HG03108 (cell line): ENCODE measurements at regions not wholly inside any gene's neighbourhood (a gene's known extent, or its start where the extent isn't known, plus 50 kb on each side); places are given as distances from the start of the nearest gene placed in this dataset.
"Not testable (repeated sequence)": the region's sequence is repeated elsewhere in the genome, so short reads cannot be mapped to it uniquely, and the experiment has no call there.

ENCODE experiments used
- ATAC-seq: cut with Tn5 transposase; IDR thresholded peaks from one replicate; pipeline ENCODE4 v1.9.1; 2021; ENCODE audit warnings: moderate library complexity; ENCODE audit not compliant: unreplicated experiment

DNA sequence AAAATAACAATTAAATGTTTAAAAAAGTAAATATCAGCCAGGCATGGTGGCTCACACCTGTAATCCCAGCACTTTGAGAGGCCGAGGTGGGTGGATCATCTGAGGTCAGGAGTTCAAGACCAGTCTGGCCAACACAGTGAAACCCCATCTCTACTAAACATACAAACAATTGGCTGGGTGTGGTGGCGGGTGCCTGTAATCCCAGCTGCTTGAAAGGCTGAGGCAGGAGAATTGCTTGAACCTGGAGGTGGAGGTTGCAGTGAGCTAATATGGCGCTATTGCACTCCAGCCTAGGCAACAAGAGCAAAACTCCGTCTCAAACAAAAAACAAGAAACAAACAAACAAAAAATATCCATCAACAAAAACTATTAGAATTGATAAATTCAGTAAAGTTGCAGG lies 77.5 kb downstream of the SNX5 start:
- ATAC-seq = not testable (repeated sequence)

DNA sequence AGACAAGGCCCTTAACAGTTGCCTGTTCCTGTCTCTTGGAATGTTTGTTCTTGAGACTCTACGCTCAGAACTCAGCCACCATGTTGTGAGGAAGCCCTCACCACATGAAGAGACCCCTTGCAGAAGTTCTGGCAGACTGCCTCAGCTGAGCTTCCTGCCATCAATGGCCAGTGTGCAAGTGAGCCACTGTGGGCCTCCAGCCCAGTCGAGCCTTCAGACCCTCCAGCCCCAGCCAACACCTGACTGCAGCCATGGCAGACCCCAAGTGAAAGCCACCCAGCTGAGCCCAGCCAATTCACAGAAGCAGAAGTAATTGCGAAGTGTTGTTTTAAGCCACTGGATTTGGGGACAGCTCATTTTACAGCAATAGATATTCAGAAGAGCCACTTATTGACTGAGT lies 78.3 kb downstream of the SNX5 start:
- ATAC-seq = no peak

DNA sequence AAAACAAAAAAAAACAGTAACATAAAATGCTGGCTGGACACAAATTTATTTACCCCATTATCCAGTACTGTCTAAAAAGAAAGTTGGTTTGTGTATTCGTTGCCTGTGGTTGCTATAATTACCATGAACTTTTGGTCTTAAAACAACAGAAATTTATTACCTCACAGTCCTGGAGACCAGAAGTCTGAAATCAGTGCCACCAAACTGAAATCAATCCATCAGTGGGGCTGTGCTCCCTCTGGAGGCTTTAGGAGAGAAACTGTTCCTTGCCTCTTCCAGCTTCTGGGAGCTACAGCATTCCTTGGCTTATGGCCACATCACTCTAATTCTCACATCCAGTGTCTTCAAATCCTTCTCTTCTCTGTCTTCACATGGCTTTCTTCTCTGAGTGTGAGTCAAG lies 79.4 kb downstream of the SNX5 start:
- ATAC-seq = no peak

DNA sequence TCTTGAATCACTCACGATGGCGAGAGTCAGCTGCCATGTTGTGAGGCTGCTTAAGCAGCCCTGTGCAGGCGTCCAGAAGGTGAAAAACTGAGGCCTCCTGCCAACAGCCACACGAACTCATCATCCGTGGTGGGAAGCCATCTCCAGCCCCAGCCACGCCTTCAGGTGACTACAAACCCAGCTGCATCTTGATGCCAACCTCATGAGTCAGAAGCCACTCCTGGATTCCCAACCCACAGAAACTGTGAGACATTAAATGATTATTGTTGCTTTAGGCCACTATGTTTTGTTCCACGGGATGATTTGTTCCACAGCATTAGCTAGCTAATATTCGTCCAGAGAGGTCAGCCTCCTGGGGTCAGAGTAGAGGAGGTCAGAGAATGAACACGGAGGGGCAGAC lies 80.5 kb downstream of the SNX5 start:
- ATAC-seq = no peak

DNA sequence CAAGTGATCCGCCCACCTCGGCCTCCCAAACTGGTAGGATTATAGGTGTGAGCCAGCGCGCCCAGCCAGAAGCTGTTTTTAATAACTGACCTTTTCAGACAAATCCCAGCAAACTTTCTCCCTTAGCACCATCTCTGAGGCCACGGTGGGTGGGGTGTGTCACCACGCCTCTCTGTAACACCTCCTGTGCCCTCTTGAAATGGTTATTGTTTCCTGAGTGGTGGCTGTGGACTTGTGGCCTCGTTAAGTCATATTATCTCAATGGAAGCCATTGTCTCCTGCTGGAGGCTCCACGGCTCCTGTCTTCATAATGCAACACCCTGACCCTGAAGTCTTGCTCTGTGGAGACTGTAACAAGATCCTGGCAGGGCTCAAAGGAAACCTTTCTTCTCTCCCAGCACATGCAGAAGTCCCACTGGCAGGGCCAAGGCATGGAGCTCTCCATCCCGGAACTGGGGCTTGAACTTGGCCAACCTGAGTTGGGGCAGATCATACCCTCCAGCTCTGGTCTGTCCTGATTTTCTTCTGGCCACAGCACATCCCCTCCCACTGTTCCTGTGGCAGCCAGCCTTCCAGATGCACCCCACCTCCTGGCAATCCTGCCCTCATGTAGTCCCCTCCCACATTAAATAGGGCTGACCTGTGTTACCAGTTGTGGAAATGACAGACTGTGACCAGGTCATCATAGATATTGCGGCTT lies 81.1 kb downstream of the SNX5 start:
- no peak for ATAC-seq

DNA sequence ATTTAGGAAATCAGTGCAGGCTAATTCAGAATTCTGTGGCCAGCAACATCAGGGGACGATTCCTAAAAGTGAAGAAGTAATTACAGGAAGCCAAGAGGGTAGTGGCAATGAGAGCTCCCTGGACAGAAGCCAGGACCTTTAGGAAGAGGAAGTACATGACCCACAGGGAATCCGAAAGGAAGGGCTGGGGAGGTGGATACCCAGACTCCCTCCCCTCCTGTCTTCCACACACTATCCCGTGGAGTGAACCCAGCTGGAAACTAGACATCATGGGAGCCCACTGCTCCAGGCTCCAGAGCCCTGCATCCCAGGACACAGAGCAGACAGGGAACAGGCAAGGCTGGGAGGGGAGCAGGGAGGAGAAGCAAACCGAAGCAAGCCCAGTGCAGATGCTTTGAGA lies 83.0 kb downstream of the SNX5 start:
- ATAC-seq = no peak

DNA sequence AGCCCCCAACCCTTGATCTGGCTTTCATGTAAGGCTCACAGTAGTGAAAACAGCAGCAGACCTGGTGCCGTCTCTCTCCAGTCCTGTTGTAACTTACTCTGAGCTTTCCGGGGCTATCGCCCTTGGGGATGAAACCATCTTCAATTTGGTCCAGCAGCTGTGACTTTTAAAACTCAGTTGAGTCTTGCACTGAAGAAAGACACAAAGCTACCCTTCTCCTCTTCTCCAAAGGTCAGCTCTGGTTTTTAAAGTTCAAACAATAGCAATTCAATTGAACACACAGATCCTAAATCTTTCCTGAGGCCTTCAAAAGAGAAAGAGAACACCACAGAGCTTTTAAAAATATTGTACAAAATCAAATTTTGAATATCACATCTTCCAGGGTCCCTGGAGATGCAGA lies 83.5 kb downstream of the SNX5 start:
- ATAC-seq = no peak

DNA sequence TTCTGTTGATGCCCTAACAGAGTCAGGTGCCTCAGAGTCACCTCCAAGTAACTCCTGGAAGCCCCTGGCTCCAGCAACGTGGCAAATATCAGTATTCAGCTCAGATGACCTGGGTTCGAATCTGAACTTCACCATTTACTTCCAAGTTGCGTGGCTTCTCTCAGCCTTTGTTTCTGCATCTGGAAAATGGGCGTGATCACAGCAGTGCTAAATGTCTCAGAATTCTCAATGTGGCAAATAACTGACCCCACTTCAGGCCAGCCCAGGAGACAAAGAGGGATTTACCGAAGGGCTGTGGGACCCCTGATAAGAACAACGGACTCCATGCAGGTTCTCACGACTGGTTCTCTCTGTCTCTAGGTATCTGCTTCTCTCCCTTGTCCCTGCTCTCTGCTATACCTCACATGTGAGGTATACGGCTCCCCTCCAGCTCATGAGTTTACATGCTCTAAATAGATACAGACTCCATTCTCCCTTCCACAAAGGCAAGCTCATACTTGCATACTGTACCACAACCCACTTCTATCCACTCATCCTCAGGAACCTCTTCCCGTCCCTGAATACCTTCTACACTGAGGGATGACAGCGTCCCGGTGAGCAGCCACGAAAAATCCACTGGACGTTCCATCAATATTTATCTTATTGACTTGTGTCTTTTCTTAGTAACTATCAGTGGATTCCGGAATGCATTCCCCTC lies 84.1 kb downstream of the SNX5 start:
- no peak for ATAC-seq

DNA sequence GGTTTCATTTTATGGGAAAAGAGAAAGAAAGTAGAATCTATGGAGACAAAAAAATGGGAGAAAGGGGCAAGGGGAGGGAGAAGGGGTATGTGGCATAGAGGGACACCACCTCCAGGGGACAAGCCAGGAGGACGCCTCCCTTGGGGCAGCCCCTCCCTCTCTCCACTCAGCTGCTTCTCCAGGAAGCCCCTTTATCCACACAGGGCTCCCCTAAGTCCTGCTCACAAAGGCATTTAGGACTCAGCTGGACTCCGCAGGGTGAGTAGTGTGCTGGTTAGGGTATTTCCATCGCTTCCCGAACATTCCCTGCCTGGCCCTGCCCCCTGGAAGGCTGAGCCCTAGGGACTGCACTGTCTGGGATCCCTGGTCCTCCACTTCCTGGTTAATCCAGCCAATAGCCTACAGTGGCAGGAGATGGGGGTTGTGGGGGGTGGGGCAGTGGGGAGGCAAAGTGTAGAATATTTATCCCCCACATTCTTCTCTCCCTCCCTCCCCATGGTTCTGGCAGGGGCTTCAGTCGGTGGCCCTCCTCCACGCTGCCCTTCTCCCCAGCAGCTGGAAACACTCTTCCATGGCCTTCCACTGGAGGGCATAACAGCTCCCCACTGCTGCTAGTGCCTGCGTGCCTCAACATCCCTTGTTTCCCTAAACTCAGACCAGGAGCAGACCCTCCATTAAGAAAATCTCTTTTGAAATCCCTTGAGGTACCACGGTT lies 84.8 kb downstream of the SNX5 start:
- no peak for ATAC-seq

DNA sequence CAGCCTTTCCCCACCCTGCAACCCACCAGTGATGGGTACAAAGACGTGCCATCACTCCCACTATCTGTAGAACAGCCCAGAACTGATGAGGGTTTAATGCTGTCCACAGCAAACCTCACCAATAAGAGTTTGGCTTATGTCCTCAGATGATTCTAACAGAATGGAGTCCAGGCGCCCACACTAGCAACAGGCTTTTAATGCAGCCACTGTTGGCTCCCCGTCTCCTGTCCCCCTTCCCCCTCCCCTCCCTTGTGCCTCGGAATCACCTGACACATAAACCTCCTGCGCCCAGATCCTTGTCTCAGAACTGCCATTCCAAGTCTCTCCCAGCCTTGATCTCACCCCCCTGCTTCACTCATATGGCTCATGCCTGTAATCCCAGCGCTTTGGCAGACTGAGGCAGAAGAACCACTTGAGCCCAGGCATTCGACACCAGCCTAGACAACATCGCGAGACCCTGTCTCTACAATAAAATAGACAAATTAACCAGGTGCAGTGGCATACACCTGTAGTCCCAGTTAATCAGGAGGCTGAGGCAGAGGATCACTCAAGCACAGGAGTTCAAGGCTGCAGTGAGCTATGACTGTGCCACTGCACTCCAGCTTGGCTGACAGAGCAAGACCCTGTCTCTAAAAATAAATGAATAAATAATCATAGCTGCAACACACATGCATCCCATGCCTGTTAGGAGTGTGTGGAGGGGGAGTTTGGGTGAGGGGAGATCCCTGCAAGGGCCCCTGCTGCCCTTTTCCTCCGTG lies 85.6 kb downstream of the SNX5 start:
- no peak for ATAC-seq

DNA sequence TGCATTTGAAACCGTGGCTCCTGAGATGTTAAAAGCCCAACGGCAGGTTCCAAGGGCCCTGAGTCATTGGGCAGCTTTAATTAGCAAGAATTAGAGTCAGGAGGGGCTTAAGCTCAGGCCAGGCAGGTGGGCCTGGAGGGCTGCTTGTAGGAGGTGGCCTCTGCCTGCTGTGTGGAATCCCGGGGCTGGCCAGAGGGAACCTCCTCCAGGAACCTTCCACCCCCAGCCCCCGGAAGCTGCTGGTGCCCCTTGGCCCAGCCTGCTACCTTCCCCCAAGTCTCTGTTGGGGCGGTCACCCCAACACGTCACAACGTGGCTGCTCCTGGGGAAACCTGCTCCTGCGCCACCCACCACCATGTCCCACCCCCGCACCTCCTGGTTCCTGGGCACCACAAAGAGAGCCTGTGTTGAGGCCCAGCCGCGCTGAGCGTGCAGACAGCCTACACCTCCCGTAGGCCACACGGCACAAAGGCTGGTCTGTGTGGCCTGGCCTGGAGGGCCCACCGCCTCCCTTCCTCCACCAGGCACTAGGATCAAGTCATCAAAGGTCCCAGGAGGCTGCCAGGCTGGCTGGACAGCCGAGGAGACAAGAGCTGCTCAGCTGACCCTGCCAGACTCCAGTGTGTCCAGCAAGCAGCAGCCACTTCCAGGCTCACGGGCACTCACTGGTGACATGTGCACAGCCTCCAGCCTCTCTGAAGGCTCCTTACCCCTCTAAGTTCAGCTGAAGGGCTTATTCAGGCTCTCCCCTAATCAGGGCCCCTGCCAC lies 86.3 kb downstream of the SNX5 start:
- ATAC-seq = no peak

DNA sequence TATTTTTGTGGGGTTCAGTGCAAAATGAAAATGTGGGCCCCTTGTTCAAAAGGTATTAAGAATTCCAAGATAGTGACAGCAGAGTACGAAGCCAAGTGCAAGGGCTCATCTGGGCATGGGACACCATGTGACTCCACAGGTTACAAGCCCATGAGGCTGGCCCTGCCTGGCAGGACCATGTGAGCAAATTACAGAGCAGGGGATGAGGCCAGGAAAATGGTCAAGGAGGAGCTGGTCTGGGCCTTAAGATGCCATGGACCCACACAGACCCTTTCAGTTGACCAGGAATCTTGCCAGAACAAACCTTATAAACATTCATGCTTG lies 86.9 kb downstream of the SNX5 start:
- no peak for ATAC-seq

DNA sequence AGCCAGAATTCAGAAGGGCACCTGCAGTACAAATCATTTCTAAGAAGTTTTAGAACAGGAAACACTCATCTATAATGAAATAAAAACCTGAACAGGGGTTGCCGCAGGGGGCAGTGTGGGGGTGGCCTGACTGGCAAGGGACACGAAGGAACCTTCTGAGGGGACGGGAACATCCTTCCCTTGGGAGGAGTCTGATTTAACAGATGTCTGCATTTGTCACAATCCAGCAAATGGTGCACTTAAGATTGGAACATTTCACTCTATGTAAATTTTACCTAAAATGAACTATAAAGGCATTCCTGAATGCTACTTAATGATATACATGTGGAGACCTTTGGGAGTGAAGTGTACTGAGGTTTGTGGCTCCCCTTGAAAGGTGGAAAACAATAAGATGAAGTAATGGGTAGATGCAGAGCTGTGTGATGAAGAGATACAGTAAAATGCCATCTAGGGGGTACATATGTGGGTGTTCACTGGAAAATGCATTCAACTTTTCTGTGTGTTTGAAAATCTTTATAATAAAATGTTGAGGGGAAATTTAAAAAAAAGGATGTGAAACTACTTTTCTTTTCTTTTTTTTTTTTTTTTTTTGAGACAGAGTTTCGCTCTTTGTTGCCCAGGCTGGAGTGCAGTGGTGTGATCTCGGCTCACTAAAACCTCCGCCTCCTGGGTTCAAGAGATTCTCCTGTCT lies 89.5 kb downstream of the SNX5 start:
- ATAC-seq = no peak

DNA sequence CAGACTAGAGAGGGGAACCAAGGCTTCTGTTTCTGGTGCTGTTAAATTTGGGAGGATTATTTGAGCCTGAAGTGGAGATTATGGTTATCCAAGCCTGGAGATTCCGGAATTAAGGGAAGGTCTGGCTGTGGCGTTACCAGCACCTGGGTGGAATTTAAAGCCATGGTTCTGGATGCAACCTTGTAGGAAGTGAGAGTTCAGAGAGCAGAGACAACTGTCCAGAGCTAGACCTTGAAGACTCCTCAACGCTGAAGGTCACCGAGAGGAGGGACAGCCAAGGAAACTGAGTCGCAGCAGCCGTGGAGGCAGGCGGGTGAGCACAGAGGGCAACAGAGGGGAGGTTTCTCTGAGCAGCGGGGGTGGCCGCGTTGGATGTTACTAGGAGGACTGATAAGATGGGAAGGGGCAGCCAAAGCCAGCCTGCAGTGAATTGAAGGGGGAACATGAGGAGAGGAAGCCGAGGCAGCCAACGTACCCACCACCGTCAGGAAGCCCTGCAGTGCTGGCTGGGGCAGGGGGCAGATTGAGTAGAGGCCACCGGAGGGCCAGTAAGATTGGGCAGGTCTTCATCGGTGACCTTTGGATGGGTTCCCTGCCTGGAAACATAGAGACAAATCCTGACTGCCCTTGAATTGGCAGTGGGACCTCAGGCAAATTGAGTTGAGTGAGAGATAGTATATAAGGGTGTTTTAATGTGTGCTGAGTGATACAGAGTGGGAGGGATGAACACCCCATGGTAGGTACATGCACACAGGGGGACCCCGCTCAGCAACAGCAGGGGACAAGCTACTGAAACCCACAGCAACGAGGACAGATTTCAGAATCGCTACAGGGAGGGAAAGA lies 90.3 kb downstream of the SNX5 start:
- no peak for ATAC-seq

DNA sequence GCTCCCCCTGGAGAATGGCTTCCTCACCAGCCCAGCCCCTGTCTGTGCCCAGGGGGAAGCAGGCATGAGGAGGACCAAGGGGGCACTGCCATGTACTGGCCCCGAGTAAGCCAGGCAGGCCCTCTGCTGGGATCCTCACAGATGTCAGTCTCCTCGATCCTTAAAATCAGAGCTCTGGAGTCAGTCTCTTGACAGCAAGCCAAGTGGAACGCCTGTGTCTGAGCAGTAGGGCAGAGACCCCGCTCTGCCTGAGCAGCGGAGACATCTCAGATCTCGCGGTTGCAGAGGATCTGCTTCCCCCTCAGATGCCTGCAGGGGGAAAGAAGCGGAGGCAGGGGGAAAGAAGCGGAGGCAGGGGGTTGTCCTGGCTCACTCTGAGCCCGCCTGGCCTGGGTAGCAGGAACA lies 92.6 kb downstream of the SNX5 start:
- ATAC-seq = no peak

DNA sequence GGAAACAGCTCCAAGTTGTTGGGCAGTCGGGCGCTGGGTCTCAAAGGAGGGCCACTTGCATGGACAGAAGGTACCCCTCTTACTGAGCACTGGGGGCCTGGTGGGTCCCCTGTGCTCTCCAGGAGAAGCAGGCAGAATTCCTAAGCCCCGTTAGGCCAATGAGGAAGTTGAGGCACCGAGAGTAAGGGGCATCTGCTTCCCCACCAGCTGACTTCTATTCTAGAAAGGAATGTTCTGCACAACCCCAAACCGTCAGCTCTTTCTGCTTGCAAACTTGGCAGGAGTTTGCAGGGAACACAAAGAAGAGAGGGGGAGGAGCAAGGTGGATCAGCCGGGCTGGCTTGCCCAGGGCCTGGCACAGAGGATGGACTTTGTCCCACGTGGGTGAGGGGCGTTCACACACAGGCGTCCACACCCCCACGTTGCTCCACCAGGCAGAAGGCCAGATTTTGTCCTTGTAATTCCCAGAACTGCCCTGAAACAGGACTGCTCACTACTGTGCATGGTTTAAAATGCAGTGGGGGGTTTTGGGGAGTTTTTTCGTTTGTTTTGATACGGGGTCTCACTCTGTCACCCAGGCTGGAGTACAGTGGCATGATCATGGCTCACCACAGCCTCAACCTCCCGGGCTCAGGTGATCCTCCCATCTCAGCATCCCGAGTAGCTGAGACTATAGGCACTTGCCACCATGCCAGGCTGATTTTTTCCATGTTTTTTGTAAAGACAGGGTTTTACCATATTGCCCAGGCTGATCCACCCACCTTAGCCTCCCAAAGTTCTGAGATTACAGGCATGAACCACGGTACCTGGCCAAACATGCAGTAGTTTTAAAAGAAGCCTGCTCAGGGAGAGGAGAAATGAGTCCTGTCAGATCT lies 93.3 kb downstream of the SNX5 start:
- ATAC-seq = no peak

DNA sequence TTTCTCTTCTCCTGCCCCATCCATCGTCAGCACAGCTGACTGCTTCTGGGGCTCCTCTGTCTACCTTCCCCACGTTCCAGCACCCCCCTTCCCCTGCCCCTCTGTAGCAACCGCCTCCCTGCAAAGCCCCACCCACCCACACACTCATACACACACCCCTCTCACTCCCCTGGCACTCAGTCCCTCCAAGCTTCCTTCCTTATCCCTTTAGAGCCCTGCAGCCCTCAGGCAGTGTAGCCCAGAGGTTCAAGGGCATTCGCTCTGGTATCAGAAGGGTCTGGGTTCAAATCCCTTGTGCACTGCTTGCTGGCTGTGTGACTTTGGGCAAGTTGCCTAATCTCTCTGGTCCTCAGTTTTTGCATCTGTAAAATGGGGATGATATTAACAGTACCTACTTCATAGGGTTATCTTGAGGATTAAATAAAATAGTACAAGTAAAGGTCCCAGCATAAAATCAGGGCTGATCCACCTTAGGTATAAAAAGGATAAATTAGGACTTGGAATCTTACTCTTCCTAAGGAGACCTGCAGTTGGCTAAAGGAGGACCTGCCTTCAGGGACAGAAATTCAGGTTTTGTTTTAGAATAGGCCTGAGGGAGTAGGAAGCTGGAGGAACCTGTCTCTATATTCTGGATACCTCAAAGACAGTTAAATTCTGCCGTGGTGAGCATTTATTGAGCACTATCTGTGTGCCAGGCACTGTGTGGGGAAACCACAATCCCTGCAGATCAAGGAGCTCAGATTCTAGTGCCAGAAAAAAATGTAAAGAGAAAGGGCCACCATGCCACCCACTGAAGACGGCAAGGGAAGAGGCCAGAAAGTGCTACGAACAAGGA lies 94.1 kb downstream of the SNX5 start:
- no peak for ATAC-seq
